H9 (cell line): ENCODE measurements at regions not wholly inside any gene's neighbourhood (a gene's known extent, or its start where the extent isn't known, plus 50 kb on each side); places are given as distances from the start of the nearest gene placed in this dataset.

Source experiments
- DNase-seq: peaks from one replicate; pipeline ENCODE4 v3.0.0-alpha.2; 2017
- H2AFZ ChIP-seq: one replicate; pipeline ENCODE4 v1.6.1; 2013; ENCODE audit warnings: mild to moderate bottlenecking, low read length, control low read depth, moderate library complexity
- H2AK5ac ChIP-seq: 2 replicates; pipeline ENCODE4 v1.6.1; 2013; ENCODE audit warnings: low read length, control low read depth, mixed read lengths; ENCODE audit not compliant: insufficient read length
- H2BK120ac ChIP-seq: one replicate; pipeline ENCODE4 v1.6.1; 2013; ENCODE audit warnings: low read depth, mild to moderate bottlenecking, low read length, control low read depth, inconsistent platforms; ENCODE audit not compliant: poor library complexity, severe bottlenecking
- H2BK12ac ChIP-seq: 2 replicates; pipeline ENCODE4 v1.6.1; 2013; ENCODE audit warnings: low read length, control low read depth, mixed read lengths, low read depth; ENCODE audit not compliant: insufficient read length
- H2BK15ac ChIP-seq: 2 replicates; pipeline ENCODE4 v1.6.1; 2013; ENCODE audit warnings: low read depth, low read length, control low read depth
- H2BK20ac ChIP-seq: one replicate; pipeline ENCODE4 v1.6.1; 2013; ENCODE audit warnings: low read depth, mild to moderate bottlenecking, low read length, control low read depth, inconsistent platforms; ENCODE audit not compliant: poor library complexity, severe bottlenecking
- H2BK5ac ChIP-seq: 2 replicates; pipeline ENCODE4 v1.6.1; 2013; ENCODE audit warnings: low read length, control low read depth, mixed read lengths; ENCODE audit not compliant: insufficient read length
- H3K14ac ChIP-seq: 2 replicates; pipeline ENCODE4 v1.6.1; 2013; ENCODE audit warnings: low read length, control low read depth; ENCODE audit not compliant: insufficient read depth
- H3K18ac ChIP-seq: 2 replicates; pipeline ENCODE4 v1.6.1; 2013; ENCODE audit warnings: low read depth, mild to moderate bottlenecking, mixed read lengths, low read length, control low read depth; ENCODE audit not compliant: insufficient read length
- H3K23ac ChIP-seq: 2 replicates; pipeline ENCODE4 v1.6.1; 2013; ENCODE audit warnings: low read length, control low read depth, mixed read lengths, low read depth; ENCODE audit not compliant: insufficient read length
- H3K23me2 ChIP-seq: 2 replicates; pipeline ENCODE4 v1.6.1; 2013; ENCODE audit warnings: low read depth, mild to moderate bottlenecking, mixed read lengths, low read length, control low read depth; ENCODE audit not compliant: insufficient read length, poor library complexity, severe bottlenecking
- H3K27ac ChIP-seq: 2 replicates; pipeline ENCODE4 v1.5.1; 2013; ENCODE audit warnings: low read length, control low read depth, mixed read lengths, low read depth; ENCODE audit not compliant: insufficient read length
- H3K27me3 ChIP-seq: 2 replicates; pipeline ENCODE4 v1.6.1; 2013; ENCODE audit warnings: low read length, control low read depth, inconsistent platforms; ENCODE audit not compliant: insufficient read depth
- H3K4ac ChIP-seq: 2 replicates; pipeline ENCODE4 v1.6.1; 2013; ENCODE audit warnings: low read depth, mild to moderate bottlenecking, control low read depth, inconsistent platforms, low read length, moderate library complexity
- H3K4me1 ChIP-seq: 2 replicates; pipeline ENCODE4 v1.6.1; 2013; ENCODE audit warnings: low read length, control low read depth, inconsistent platforms; ENCODE audit not compliant: insufficient read depth
- H3K4me2 ChIP-seq: 2 replicates; pipeline ENCODE4 v1.6.1; 2013; ENCODE audit warnings: low read length, control low read depth, mixed read lengths; ENCODE audit not compliant: insufficient read length, insufficient read depth
- H3K56ac ChIP-seq: 2 replicates; pipeline ENCODE4 v1.6.1; 2013; ENCODE audit warnings: low read depth, mild to moderate bottlenecking, mixed read lengths, low read length, control low read depth; ENCODE audit not compliant: insufficient read length
- H3K79me1 ChIP-seq: 2 replicates; pipeline ENCODE4 v1.6.1; 2013; ENCODE audit warnings: low read depth, mild to moderate bottlenecking, moderate library complexity, low read length, control low read depth, inconsistent platforms; ENCODE audit not compliant: insufficient read depth, poor library complexity, severe bottlenecking
- H3K79me2 ChIP-seq: 2 replicates; pipeline ENCODE4 v1.6.1; 2013; ENCODE audit warnings: low read length, control low read depth, inconsistent platforms; ENCODE audit not compliant: insufficient read depth
- H3K9ac ChIP-seq: 2 replicates; pipeline ENCODE4 v1.6.1; 2013; ENCODE audit warnings: low read length, control low read depth, mixed read lengths; ENCODE audit not compliant: insufficient read length; ENCODE audit errors: extremely low read depth
- H3K9me3 ChIP-seq: one replicate; pipeline ENCODE4 v1.6.1; 2013; ENCODE audit warnings: low read depth, low read length, inconsistent platforms; ENCODE audit not compliant: control insufficient read depth
- H3T11ph ChIP-seq: one replicate; pipeline ENCODE4 v1.6.1; 2013; ENCODE audit warnings: mild to moderate bottlenecking, low read length, control low read depth, inconsistent platforms
- H4K20me1 ChIP-seq: one replicate; pipeline ENCODE4 v1.6.1; 2013; ENCODE audit not compliant: control insufficient read depth, insufficient read length, insufficient read depth
- H4K5ac ChIP-seq: 2 replicates; pipeline ENCODE4 v1.6.1; 2013; ENCODE audit warnings: low read depth, mild to moderate bottlenecking, mixed read lengths, low read length, control low read depth; ENCODE audit not compliant: insufficient read length
- H4K8ac ChIP-seq: replicated peaks from 2 replicates; pipeline ENCODE4 v1.6.1; 2013; ENCODE audit warnings: low read length, control low read depth, mixed read lengths, low read depth; ENCODE audit not compliant: insufficient read length
- H4K91ac ChIP-seq: 2 replicates; pipeline ENCODE4 v1.6.1; 2013; ENCODE audit warnings: low read depth, mild to moderate bottlenecking, moderate library complexity, mixed read lengths, low read length, control low read depth; ENCODE audit not compliant: insufficient read length
- H3K27ac Mint-ChIP-seq, 3 experiments: 2 replicates in 2 of 3; 3 replicates in 1 of 3; pipeline ENCODE4 v1.8.0; 2020 to 2021; ENCODE audit warnings: mixed read lengths in 3 of 3, mild to moderate bottlenecking in 1 of 3, moderate library complexity in 1 of 3
- H3K27me3 Mint-ChIP-seq: 2 replicates; pipeline ENCODE4 v1.8.0; 2021; ENCODE audit warnings: low read depth, mild to moderate bottlenecking, moderate library complexity, mixed read lengths
- H3K36me3 Mint-ChIP-seq, 3 experiments: 2 replicates in 2 of 3; 3 replicates in 1 of 3; pipeline ENCODE4 v1.8.0; 2020 to 2021; ENCODE audit warnings: low read depth in 3 of 3, mixed read lengths in 3 of 3; ENCODE audit not compliant: insufficient read depth in 1 of 3
- H3K4me1 Mint-ChIP-seq, 2 experiments: 2 replicates each; pipeline ENCODE4 v1.8.0; 2020; ENCODE audit warnings: mixed read lengths in 2 of 2
- H3K4me3 Mint-ChIP-seq, 2 experiments: 2 replicates in 1 of 2; 3 replicates in 1 of 2; pipeline ENCODE4 v1.8.0; 2020 to 2021; ENCODE audit warnings: mild to moderate bottlenecking in 2 of 2, mixed read lengths in 2 of 2, moderate library complexity in 1 of 2
- H3K9me3 Mint-ChIP-seq, 2 experiments: 2 replicates in 1 of 2; 3 replicates in 1 of 2; pipeline ENCODE4 v1.8.0; 2020; ENCODE audit warnings: mild to moderate bottlenecking in 2 of 2, mixed read lengths in 2 of 2, moderate library complexity in 1 of 2
- CTCF ChIP-seq: fragments of 200-600 bp; sonication (generic); conservative IDR thresholded peaks from 3 replicates; pipeline ENCODE4 v1.8.0; 2021; ENCODE audit warnings: antibody characterized with exemption, mild to moderate bottlenecking
- WGBS: extraction: QIAGEN DNeasy Blood & Tissue Kit; methylation state at CpG from one replicate; pipeline ENCODE4 v1.1.7; 2013; ENCODE audit warnings: missing lambda C conversion rate, low lambda C conversion rate, mixed read lengths; ENCODE audit not compliant: insufficient read length; ENCODE audit errors: extremely low coverage; 5-methylcytosine and 5-hydroxymethylcytosine counted together

- no peak overlapping the region for H3K18ac ChIP-seq
- H3T11ph ChIP-seq: no peak overlapping the region
- H2BK12ac ChIP-seq: no peak overlapping the region
- no peaks in the 10 kb centered on the region for H4K20me1 ChIP-seq
- H4K91ac ChIP-seq: no peak overlapping the region
- H3K27me3 Mint-ChIP-seq: no peaks in the 10 kb centered on the region
- TF ChIP-seq CTCF: no peak
- H3K36me3 Mint-ChIP-seq: no peaks in the 10 kb centered on the region
- peak overlapping the region in 1 of 3 experiments; percentile 89; a peak in 2 of 7 replicates for H3K27ac Mint-ChIP-seq
- no peak overlapping the region for H3K9ac ChIP-seq
- H3K79me2 ChIP-seq: no peaks in the 10 kb centered on the region
- H3K4me1 ChIP-seq: no peaks in the 10 kb centered on the region; the same call in 1 of the 2 replicates
- H3K14ac ChIP-seq: no peak overlapping the region
- H2BK5ac ChIP-seq: no peak overlapping the region
- no peak overlapping the region for H4K8ac ChIP-seq
- no CpG with 5 or more reads among the region's 1 CpG for WGBS
- no peak overlapping the region for H3K27ac ChIP-seq
- no peaks in the 10 kb centered on the region for H3K27me3 ChIP-seq
- H2AFZ ChIP-seq: no peak overlapping the region
- no peak overlapping the region for H3K4me2 ChIP-seq
- H3K4ac ChIP-seq: no peak overlapping the region
- H3K79me1 ChIP-seq: no peaks in the 10 kb centered on the region
- no peak overlapping the region for H4K5ac ChIP-seq
- H3K9me3 ChIP-seq: no peaks in the 10 kb centered on the region
- H2BK120ac ChIP-seq: no peak overlapping the region
- no peak for DNase-seq
- no peak overlapping the region for H3K23ac ChIP-seq
- H2BK15ac ChIP-seq: no peak overlapping the region
- H2BK20ac ChIP-seq: no peak overlapping the region
- H3K56ac ChIP-seq: no peak overlapping the region
- H3K4me3 Mint-ChIP-seq: no peak overlapping the region
- no peak overlapping the region for H2AK5ac ChIP-seq
- no peaks in the 10 kb centered on the region; a peak in 1 of 5 replicates for H3K9me3 Mint-ChIP-seq
- H3K4me1 Mint-ChIP-seq: peaks cover 5 to 8% of the 10 kb centered on the region in 2 experiments; a peak in 1 of 4 replicates
- H3K23me2 ChIP-seq: no peaks in the 10 kb centered on the region
Observed at GRCh38 chr14:56027421-56027820, 90.8 kb upstream of the PELI2 start.
